Muscle of arm (tissue), 1 donor: ENCODE measurements at regions not wholly inside any gene's neighbourhood (a gene's known extent, or its start where the extent isn't known, plus 50 kb on each side); places are given as distances from the start of the nearest gene placed in this dataset.
"Not testable (repeated sequence)": the region's sequence is repeated elsewhere in the genome, so short reads cannot be mapped to it uniquely, and the experiment has no call there.

ENCODE experiments used
- DNase-seq: peaks from one replicate; pipeline ENCODE4 v3.0.0-alpha.2; 2013

DNA sequence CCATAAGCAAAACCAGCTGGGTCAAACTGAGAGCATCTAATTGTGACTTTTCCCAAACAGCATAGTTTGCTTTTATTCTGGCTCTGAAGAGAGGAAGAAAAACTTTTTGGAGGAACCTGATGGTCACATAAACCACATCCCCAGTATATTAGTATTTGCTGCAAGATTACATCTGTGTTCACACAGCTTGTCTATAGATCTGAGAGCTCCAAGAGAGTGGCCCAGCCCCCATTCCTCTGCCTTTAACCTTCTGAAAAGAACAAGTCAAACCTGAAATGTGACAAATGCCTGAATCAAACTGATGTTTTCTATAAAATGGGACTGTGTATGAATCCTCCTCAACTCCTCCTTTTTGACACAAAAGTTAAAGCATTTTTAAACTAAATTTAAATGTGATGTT lies 435.2 kb downstream of the ZNF479 start:
- DNase-seq = not testable (repeated sequence)

DNA sequence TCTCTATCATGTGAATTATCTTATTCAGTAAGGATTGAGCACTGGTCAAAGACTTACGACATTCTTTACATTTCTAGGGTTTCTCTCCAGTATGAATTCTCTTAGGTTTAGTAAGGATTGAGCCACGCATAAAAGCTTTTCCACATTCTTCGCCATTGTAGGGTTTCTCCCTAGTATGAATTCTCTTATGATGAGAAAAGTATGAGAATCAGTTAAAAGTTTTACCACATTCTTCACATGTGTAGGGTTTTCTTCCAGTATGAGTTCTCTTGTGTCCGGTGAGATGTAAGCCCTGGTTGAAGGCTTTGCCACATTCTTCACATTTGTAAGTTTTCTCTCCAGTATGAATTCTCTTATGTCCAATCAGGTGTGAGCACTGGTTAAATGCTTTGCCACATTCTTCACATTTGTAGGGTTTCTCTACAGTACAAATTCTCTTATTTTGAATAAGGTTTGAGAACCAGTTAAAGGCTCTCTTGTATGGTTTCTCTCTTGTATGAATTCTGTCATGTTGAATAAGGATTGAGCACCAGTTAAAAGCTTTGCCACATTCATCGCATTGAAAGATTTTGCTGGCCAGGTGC lies 445.9 kb downstream of the ZNF479 start:
- no peak for DNase-seq

DNA sequence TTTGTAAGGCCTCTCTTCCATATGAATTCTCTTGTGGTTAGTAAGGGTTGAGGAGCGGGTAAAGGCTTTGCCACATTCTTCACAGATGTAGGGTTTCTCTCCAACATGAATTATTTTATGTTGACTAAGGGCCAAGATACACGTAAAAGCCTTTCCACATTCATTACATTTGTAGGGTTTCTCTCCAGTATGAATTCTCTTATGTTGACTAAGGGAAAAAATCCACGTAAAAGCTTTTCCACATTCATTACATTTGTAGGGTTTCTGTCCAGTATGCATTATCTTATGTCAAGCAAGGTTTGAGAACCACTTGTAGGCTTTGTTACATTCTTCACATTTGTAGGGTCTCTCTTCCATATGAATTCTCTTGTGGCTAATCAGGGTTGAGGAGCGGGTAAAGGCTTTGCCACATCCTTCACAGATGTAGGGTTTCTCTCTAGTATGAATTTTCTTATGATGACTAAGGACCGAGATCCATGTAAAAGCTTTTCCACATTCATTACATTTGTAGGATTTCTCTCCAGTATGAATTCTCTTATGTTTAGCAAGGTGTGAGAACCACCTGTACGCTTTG lies 493.0 kb downstream of the ZNF479 start:
- no peak for DNase-seq

DNA sequence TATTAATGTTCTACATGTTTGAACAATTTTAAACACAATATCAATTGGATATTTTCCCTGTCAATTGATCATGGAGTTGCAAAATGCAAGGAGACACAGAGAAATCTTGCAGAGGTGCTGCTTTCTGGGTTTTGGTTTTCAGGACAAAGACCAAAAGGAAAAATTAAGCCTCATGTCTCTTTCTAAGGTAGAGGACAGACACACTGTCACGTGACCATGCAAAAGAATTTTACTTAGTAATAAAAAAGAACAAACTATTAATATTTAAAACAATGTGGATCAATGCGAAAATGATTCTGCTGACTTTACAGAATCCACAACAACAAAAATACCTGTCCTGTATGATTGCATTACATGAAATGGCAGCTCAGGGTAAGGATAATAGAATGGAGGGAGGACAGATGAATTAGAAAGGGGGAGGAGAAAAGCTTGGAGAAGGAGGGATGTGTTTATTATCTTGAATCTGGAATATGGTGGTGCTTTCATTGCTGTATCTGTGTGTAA lies 493.7 kb upstream of the NUPR2 start:
- no peak for DNase-seq

DNA sequence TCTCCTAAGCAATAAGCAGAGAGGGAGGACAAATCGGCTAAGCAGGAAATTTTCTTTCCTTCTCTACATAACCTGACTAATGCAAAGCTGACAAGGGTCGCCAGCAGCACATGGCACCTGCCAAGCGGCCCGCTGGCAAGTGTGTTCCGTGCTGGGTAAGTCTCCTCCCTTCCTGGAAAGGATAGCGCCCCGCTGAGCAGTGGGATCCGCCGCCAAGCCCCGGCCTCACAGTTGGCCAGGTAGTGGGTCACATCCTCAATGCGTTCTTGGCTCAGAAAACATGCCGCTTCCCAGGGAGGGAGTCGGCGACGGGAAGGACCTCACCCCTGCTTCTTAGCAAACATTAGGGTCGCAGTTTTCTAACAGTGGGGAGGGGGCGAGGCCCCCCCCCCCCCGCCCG lies 488.9 kb upstream of the NUPR2 start:
- DNase-seq = no peak

DNA sequence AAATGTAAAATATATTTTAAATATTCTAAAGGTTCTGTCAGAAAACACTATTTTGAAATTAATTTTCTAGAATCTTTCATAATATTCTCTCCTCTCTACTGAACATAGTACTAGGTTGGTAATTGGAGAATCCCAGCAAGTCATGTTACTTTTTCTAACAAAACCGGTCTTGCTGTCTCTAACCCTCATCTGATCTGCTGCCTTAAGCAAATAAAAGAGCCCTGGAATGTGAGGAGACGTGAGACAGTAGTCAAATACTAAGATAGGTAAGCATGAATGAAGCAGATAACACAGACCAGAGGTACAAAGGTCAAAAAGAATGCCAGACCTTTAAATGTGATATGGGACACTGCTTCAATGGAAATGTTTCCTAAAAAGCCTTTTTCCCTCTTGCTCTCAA lies 462.4 kb upstream of the NUPR2 start:
- DNase-seq = no peak

DNA sequence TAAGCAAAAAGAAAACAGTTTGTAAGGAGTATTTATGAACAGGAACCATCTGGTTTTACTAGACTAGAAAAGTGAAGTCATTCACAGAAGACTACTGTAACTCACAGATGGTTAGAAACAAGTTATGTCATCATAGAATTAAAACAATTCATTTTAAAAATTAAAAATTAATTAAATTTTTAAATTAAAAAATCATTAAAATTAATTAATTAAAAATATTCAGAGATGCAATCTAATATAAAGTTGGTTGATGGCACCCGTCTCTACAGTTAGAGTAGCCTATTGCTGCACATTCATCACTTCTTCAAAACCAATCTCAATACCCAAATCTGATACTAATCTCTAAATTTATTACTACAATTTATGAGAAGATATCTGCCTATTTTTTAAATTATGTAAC lies 454.8 kb upstream of the NUPR2 start:
- no peak for DNase-seq

DNA sequence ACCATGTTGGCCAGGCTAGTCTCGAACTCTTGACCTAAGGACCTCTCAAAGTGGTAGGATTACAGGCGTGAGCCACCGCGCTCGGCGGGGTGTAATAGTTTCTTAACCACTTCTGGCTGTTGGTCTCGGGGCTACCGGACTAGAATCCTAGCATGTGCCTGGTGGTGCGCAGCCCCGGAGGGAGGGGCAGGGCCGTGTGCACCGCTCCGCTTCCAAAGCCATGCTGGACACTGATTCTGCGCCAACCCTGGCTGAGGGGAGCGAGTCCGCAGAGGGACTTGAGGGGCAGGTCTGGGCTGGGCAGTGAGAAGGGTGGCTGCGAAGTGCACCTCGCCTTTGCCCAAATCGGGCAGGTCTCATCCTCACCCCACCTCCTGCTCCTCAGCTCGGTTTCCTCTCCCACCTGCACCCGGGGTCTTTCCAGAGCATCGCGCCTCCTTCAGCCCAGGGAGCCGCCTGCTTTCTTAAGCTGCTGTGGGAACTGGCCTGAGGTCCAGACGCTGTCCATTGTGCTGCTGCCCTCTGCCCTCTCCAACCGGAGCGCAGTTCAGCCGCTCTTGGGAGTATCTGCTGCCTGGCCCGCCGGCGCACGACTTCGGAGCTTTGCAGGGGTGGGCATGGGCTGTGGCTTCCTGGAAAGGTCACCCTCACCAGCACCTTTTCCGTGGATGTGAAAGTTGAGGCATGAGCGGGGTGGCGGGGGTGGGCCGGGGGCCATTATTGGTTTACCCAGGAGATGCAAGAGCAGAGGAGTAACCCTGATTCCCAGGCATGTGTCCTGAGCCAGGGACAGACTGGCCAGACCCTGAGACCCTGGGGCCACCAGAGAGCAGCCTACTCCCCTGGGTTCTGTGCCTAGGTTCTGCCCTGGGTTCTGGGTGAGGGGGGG lies 422.6 kb upstream of the NUPR2 start:
- DNase-seq = no peak

DNA sequence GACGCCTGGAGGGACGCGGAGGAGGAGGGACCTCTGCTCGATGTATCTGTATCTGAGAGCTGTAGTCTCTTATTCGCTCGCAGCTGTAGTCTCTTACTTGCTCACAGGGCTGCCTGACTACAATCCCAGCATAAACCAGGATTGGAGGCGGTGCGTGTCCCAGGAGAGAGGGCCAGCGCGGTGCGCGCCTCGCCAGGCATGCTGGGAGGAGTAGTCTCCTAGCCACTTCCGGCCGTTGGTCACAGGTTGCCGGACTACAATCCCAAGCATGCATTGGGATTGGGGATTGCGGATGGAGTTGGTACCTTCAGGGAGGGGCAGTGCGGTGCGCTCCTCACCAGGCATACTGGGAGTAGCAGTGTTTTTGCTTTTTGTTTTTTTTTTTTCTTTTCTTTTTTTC lies 421.7 kb upstream of the NUPR2 start:
- no peak for DNase-seq

DNA sequence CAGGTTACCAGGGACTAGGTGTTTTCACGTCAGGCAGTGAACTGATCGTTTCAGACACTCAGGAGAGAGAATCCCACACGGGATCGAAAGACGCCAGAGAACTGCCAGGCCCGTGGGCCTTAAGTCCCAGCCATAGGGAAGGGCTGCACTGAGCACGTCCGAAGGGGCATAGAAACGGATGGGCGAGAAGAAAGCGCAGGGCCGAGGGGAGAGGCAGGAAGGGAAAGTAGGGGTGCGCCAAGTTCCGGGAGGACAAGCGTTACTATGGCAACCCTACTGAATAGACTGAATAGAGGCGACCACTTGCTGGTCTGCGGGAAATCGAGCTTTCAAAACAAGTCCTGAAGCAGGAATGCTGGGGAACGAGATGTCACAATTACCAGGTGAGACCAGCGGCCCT lies 421.3 kb upstream of the NUPR2 start:
- no peak for DNase-seq

DNA sequence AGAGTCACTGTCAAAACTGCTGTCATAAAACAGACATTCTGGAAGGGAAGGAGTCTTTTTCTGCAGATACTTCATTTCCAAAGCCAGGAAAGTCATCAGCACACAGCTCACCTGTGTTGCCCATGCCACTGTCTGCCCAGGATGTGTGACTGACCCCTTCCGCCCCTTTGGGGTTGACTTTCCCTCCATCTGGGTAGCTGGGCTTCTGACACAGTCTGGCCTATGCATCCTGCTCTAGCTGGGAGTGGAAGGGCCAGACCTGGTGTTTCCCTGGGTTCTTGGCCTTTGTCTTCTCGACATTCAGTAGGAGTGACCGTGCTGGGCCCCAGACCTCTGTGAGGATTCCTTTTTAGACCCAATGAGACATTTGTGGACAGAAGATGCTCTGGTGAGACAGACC lies 378.9 kb upstream of the NUPR2 start:
- no peak for DNase-seq

DNA sequence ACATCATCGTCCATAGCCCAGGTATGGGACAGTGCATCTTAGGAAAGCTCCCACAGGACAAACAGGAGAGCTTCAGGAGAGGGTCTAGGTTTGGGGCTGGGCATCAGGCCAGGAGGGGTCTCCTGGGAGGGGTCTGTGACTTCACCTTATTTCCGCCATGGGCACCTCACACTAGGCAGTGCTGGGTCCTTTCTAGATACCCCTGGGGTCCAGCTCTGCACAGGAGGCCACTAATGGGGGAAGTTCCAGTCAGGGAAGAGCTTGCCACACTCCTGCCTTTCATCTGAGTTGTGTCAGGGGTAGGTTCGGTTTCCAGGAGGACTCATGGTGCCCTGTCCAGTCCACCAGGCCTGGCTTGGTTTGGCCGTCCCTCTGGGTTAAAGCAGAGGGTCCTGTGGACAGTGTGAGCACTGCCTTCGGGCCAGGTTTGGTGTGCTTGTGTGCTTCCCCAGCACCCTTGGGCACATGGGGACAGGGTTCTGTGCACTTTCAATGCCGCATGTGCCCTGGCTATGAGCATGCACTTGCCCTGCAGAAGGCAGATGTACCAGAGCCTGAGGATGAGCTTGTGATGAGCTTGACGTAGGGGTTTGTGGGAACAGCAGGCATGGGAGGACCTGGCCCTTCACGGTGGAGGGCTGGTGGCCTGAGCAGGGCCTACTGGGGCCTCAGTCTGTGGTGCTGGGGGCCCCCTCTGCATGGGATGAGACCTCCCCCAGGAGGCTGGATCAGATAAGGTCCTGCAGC lies 377.7 kb upstream of the NUPR2 start:
- DNase-seq = no peak

DNA sequence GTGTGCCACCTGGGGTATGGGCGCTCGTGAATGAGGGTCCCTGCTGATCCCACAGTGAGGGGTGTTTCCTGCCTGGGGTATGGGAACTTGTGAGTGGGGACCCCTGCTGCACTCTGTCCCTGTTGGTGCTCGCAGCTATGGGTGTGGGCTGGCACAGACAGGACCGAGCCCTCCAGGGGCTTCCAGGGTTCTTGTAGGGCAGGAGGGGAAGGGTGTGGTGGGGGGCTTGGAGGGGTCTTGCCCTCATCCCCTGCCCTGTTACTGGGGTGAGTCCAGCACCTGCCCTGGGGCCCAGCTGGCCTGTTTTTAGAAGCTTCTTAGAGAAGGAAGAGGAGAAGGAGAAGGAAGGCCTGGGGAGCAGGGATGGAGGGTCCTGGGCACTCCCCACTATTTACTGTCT lies 377.0 kb upstream of the NUPR2 start:
- no peak for DNase-seq

DNA sequence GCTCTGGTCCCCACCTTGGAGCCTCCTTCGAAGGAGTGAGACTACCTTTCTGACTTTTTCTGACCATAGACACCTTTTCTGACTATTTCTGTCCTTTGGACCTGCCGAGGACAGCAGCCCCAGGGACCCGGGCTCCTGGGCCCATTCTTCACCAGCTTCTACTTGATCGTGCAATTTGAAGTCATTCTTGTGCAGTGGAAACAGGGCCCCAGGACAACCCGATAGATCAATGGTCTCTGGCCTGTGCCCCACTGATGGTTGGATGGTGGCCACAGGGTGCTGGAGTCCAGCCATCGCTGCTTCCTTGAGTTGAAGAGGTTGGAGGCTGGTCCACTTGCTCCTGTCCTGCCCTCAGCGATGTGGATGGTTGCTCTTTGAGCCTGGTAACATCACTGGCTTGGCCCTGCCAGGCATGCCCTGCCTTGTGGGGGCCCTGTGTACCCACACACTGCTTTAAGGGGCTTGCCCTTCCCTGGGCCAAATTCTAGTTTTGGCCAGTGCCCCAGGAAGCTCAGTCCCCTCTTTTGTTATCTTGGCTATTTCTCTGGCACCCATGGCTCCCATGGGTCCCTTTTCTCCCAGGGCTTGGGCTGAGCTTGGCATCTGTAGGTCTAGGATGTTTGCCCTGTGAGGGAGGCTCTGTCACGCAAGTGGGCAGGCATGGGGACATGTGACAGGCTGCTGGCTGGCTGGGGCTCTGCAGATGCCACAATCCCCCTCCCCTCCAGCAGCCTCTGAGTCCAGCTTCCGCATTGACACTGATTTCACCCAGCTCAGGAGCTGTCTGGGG lies 375.6 kb upstream of the NUPR2 start:
- DNase-seq = no peak

DNA sequence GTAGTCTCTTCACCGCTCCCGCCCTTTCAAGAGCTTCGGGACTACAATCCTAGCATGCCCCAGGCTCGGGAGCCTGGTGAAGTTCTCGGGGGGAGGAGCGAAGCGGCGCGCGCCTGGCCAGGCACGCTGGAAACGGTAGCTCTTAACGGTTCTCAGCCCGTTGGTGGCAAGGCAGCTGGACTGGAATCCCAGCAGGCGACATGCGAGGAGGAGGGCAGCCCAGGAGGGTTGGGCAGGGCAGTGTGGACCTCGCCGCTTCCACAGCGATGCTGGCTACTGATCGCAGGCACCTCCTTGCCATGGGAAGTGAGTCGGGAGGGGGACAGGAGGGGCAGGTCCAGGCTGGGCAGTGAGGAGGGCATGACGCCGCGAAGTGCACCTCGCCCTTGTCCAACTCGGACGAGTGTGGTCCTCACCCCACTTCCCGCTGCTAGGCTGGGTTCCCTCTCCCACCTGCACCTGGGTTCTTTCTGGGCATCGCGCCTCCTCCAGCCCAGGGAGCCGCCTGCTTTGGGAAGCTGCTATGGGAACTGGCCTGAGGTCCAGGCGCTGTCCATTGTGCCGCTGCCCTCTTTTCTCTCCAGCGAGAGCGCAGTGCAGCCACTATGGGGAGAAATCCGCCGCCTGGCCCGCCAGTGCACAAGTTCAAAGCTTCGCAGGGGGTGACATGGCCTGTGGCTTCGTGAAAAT lies 367.8 kb upstream of the NUPR2 start:
- no peak for DNase-seq

DNA sequence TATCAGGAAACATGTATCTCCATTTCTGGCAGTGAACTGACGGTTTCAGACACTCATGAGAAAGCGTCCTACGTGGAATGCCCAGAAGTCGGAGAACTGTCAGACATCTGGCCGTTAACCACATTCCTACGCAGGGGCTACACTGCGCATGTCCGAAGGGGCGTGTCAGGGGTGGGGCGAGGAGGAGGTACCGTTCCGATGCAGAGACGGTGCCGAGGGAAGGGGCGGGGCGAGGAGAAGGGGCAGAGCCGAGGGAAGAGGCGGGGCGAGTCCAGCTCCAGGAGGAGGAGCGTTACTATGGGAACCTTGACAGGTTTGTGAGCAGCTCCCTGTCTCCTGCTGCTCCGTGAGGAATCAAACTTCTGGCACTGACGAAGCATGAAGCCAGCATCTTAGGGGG lies 366.9 kb upstream of the NUPR2 start:
- no peak for DNase-seq

DNA sequence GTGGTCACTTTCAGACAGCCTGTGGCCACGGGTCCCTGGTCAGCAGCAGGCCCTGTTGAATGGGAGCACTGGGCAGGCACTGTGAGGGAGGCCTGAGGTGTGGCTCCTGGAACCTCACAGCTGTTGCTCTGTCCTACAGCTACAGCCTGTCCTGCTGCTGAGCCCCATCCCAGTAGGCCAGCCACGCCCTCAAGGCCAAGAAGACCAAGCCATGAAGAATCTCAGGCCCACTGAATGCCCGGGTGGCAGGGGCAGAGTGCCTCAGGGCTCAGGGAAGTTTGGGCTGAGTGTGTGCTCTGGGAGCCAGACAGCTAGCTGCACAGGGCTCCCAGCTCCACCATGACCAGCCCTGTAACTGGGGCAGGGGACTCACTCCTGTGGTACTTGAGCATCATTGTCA lies 363.5 kb upstream of the NUPR2 start:
- no peak for DNase-seq

DNA sequence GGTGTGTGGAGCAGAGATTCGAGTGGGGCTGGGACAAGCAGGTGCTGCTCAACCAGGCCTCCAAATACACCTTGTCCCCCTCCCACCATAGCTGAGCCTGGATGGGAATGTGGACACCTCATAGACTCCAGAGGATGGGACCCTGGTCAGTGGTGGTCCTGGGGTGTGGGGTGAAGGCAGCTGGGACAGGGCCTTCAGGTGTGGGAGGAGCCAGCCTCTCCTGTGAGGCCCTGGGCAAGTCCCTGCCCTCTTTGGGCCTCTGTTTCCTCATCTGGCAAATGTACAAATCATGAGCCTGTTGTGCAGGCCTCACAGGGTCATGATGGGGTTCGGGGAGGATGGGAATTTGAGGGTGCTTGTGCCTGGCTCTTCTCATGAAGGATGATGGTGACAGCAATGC lies 362.9 kb upstream of the NUPR2 start:
- DNase-seq = no peak

DNA sequence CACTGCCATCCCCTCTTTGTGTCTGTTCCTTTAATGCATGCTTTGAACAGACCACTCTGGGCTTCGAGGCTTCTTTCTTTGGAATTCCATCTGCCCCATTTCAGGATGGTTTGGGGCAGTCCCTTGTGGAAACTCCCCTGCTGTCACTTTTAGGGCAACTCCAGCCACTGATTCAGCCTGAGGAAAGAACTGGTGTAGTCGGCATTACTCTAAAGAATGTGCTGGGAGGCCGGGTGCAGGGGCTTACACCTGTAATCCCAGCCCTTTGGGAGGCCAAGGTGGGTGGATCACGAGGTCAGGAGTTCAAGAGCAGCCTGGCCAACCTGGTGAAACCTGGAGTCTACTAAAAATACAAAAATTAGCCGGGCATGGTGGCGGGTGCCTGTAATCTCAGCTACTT lies 358.1 kb upstream of the NUPR2 start:
- no peak for DNase-seq

DNA sequence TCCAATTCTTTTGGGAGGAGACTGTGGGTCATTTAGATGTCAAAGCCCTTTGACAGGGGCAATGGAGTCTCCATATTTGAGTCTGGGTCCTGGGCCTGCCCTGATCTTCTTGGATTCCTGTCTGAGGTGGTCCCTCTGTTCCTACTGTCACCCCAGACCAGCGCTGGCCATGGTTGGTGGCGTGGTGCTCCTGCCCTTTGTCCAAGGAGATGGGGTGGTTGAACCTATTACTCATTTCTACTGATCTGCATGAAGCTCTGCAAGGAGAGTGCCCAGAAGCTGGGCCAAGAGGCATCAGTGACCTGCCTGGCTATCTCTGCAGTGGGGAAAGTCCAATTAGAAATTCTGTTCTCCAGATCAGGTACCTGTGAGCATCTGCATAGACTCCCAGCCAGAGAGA lies 355.6 kb upstream of the NUPR2 start:
- no peak for DNase-seq
